HEK293 (cell line): ENCODE measurements at regions not wholly inside any gene's neighbourhood (a gene's known extent, or its start where the extent isn't known, plus 50 kb on each side); places are given as distances from the start of the nearest gene placed in this dataset.

Experiments
- CTCF ChIA-PET: fragments of 350-600 bp; formaldehyde crosslinking; extraction: SDS; loops from one replicate; lab custom pipeline; 2021; ENCODE audit warnings: antibody characterized with exemption; lab: Yijun Ruan, JAX
- POLR2A ChIA-PET: fragments of 300-600 bp; formaldehyde crosslinking; extraction: SDS; loops from one replicate; lab custom pipeline; 2020; ENCODE audit warnings: antibody characterized with exemption, inconsistent platforms; lab: Yijun Ruan, JAX
- H3K27ac ChIP-seq: fragments of 200-500 bp; sonication (Bioruptor generic); 2 replicates; pipeline ENCODE4 v1.5.1; 2014; ENCODE audit warnings: low read depth, low read length, control low read depth, inconsistent platforms; ENCODE audit errors: extremely low read depth
- H3K36me3 ChIP-seq, 2 experiments: fragments of 200-500 bp in 1 of 2; sonication (Bioruptor generic) in 1 of 2; 1 replicate in 1 of 2; 2 replicates in 1 of 2; pipeline ENCODE4 v1.5.1; 2014 to 2017; ENCODE audit warnings: inconsistent platforms in 2 of 2, low read length in 2 of 2; ENCODE audit not compliant: control insufficient read depth in 2 of 2, insufficient read depth in 1 of 2
- H3K4me1 ChIP-seq: fragments of 200-500 bp; sonication (Bioruptor generic); 2 replicates; pipeline ENCODE4 v1.5.1; 2014; ENCODE audit warnings: mild to moderate bottlenecking, low read length, inconsistent platforms; ENCODE audit not compliant: control insufficient read depth, insufficient read depth
- H3K4me3 ChIP-seq: 2 replicates; pipeline ENCODE4 v1.5.1; 2011; ENCODE audit warnings: low read depth, mild to moderate bottlenecking, control low read depth, low read length, moderate library complexity
- H3K9me3 ChIP-seq: fragments of 200-500 bp; sonication (Bioruptor generic); 2 replicates; pipeline ENCODE4 v1.5.1; 2014; ENCODE audit warnings: low read depth, low read length, inconsistent platforms; ENCODE audit not compliant: control insufficient read depth, insufficient read depth
- HOXA7 ChIP-seq: sonication (generic); formaldehyde crosslinking; IDR thresholded peaks from 2 replicates; pipeline ENCODE4 v1.8.1; 2022; ENCODE audit warnings: missing genetic modification reagents, borderline replicate concordance
- HOXD13 ChIP-seq: sonication (generic); formaldehyde crosslinking; IDR thresholded peaks from 2 replicates; pipeline ENCODE4 v1.8.0; 2022; ENCODE audit warnings: missing genetic modification reagents, borderline replicate concordance
- KLF1 ChIP-seq: fragments of 450-650 bp; formaldehyde crosslinking; IDR thresholded peaks from 2 replicates; pipeline ENCODE4 v1.5.1; 2016; ENCODE audit warnings: missing biosample characterization, missing genetic modification characterization
- SALL2 ChIP-seq: fragments of 450-650 bp; formaldehyde crosslinking; IDR thresholded peaks from 2 replicates; pipeline ENCODE4 v1.5.0; 2017; ENCODE audit warnings: missing biosample characterization, mild to moderate bottlenecking, missing genetic modification characterization, borderline replicate concordance
- SP3 ChIP-seq: fragments of 450-650 bp; formaldehyde crosslinking; IDR thresholded peaks from 2 replicates; pipeline ENCODE4 v1.5.1; 2016; ENCODE audit warnings: missing biosample characterization, missing genetic modification characterization
- WT1 ChIP-seq: fragments of 450-650 bp; formaldehyde crosslinking; IDR thresholded peaks from 2 replicates; pipeline ENCODE4 v1.5.1; 2016; ENCODE audit warnings: missing biosample characterization, missing genetic modification characterization
- YY1 ChIP-seq: fragments of 450-650 bp; formaldehyde crosslinking; IDR thresholded peaks from 2 replicates; pipeline ENCODE4 v1.5.1; 2018; ENCODE audit warnings: missing biosample characterization, missing genetic modification characterization
- ZBTB1 ChIP-seq: fragments of 450-650 bp; formaldehyde crosslinking; IDR thresholded peaks from 2 replicates; pipeline ENCODE4 v1.5.1; 2016; ENCODE audit warnings: missing biosample characterization, missing genetic modification characterization
- ZBTB17 ChIP-seq: fragments of 450-650 bp; formaldehyde crosslinking; IDR thresholded peaks from 2 replicates; pipeline ENCODE4 v1.5.1; 2016; ENCODE audit warnings: missing biosample characterization, missing genetic modification characterization
- ZFP37 ChIP-seq: fragments of 450-650 bp; formaldehyde crosslinking; IDR thresholded peaks from 2 replicates; pipeline ENCODE4 v1.5.1; 2016; ENCODE audit warnings: missing biosample characterization, missing genetic modification characterization
- ZNF133 ChIP-seq: fragments of 450-650 bp; formaldehyde crosslinking; IDR thresholded peaks from 2 replicates; pipeline ENCODE4 v1.5.1; 2016; ENCODE audit warnings: missing biosample characterization, missing genetic modification characterization
- ZNF16 ChIP-seq: fragments of 450-650 bp; formaldehyde crosslinking; IDR thresholded peaks from 2 replicates; pipeline ENCODE4 v1.5.1; 2016; ENCODE audit warnings: low read depth, missing biosample characterization, missing genetic modification characterization
- ZNF174 ChIP-seq: fragments of 450-650 bp; formaldehyde crosslinking; IDR thresholded peaks from 2 replicates; pipeline ENCODE4 v1.5.0; 2017; ENCODE audit warnings: missing biosample characterization, mild to moderate bottlenecking, missing genetic modification characterization
- ZNF221 ChIP-seq: fragments of 450-650 bp; formaldehyde crosslinking; IDR thresholded peaks from 2 replicates; pipeline ENCODE4 v1.5.1; 2017; ENCODE audit warnings: missing biosample characterization, missing genetic modification characterization, borderline replicate concordance
- ZNF248 ChIP-seq: fragments of 450-650 bp; formaldehyde crosslinking; IDR thresholded peaks from 2 replicates; pipeline ENCODE4 v1.5.1; 2017; ENCODE audit warnings: missing biosample characterization, missing genetic modification characterization
- ZNF302 ChIP-seq: fragments of 450-650 bp; formaldehyde crosslinking; IDR thresholded peaks from 2 replicates; pipeline ENCODE4 v1.5.1; 2016; ENCODE audit warnings: missing biosample characterization, missing genetic modification characterization, low read depth
- ZNF433 ChIP-seq: fragments of 450-650 bp; formaldehyde crosslinking; IDR thresholded peaks from 2 replicates; pipeline ENCODE4 v1.5.1; 2016; ENCODE audit warnings: missing biosample characterization, missing genetic modification characterization, low read depth
- ZNF473 ChIP-seq: fragments of 450-650 bp; formaldehyde crosslinking; IDR thresholded peaks from 2 replicates; pipeline ENCODE4 v1.5.1; 2017; ENCODE audit warnings: missing biosample characterization, missing genetic modification characterization
- ZNF501 ChIP-seq: fragments of 450-650 bp; formaldehyde crosslinking; IDR thresholded peaks from 2 replicates; pipeline ENCODE4 v1.5.1; 2016; ENCODE audit warnings: missing biosample characterization, missing genetic modification characterization
- ZNF529 ChIP-seq: fragments of 450-650 bp; formaldehyde crosslinking; IDR thresholded peaks from 2 replicates; pipeline ENCODE4 v1.5.1; 2017; ENCODE audit warnings: missing genetic modification characterization, missing biosample characterization; ENCODE audit not compliant: insufficient replicate concordance
- ZNF660 ChIP-seq: fragments of 450-650 bp; IDR thresholded peaks from 2 replicates; pipeline ENCODE4 v1.5.1; 2018; ENCODE audit warnings: missing biosample characterization, mild to moderate bottlenecking, missing genetic modification characterization
- ZNF664 ChIP-seq: fragments of 450-650 bp; formaldehyde crosslinking; IDR thresholded peaks from 2 replicates; pipeline ENCODE4 v1.5.1; 2016; ENCODE audit warnings: missing biosample characterization, missing genetic modification characterization
- ZNF768 ChIP-seq: fragments of 450-650 bp; formaldehyde crosslinking; IDR thresholded peaks from 2 replicates; pipeline ENCODE4 v1.5.1; 2018; ENCODE audit warnings: missing biosample characterization, mild to moderate bottlenecking, missing genetic modification characterization
- ZNF837 ChIP-seq: fragments of 450-650 bp; formaldehyde crosslinking; IDR thresholded peaks from 2 replicates; pipeline ENCODE4 v1.5.1; 2016; ENCODE audit warnings: missing biosample characterization, missing genetic modification characterization
- ZNF843 ChIP-seq: fragments of 450-650 bp; formaldehyde crosslinking; IDR thresholded peaks from 2 replicates; pipeline ENCODE4 v1.5.1; 2016; ENCODE audit warnings: missing biosample characterization, missing genetic modification characterization
- TF ChIP-seq, protein P1 (sequence below): fragments of 450-650 bp; formaldehyde crosslinking; IDR thresholded peaks from 2 replicates; pipeline ENCODE4 v1.5.1; 2016; ENCODE audit warnings: missing biosample characterization, missing genetic modification characterization, borderline replicate concordance
- TF ChIP-seq, protein P2 (sequence below): fragments of 450-650 bp; formaldehyde crosslinking; IDR thresholded peaks from 2 replicates; pipeline ENCODE4 v1.5.1; 2017; ENCODE audit warnings: missing biosample characterization, missing genetic modification characterization
- TF ChIP-seq, protein P3 (sequence below): fragments of 450-650 bp; formaldehyde crosslinking; IDR thresholded peaks from 2 replicates; pipeline ENCODE4 v1.5.1; 2016; ENCODE audit warnings: missing biosample characterization, missing genetic modification characterization

GRCh38 chr3:69688400-69688799, 50.9 kb upstream of the MITF start:
- Histone ChIP-seq H3K9me3 (no peaks in the 10 kb centered on the region), H3K4me1 (no peaks in the 10 kb centered on the region), H3K36me3 (no peaks in the 10 kb centered on the region), H3K4me3 (no peak overlapping the region), H3K27ac (no peak overlapping the region)
- POLR2A ChIA-PET = no interaction called here
- CTCF ChIA-PET = interaction anchor here (0.7 to 4.0 kb wide), 2 partner anchors 23 to 104 kb away, joined by 3 to 63 read pairs; no protein-coding TSS in a partner anchor
- no peak for TF ChIP-seq YY1
- TF ChIP-seq, protein P1, sequence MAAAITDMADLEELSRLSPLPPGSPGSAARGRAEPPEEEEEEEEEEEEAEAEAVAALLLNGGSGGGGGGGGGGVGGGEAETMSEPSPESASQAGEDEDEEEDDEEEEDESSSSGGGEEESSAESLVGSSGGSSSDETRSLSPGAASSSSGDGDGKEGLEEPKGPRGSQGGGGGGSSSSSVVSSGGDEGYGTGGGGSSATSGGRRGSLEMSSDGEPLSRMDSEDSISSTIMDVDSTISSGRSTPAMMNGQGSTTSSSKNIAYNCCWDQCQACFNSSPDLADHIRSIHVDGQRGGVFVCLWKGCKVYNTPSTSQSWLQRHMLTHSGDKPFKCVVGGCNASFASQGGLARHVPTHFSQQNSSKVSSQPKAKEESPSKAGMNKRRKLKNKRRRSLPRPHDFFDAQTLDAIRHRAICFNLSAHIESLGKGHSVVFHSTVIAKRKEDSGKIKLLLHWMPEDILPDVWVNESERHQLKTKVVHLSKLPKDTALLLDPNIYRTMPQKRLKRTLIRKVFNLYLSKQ = no peak
- no peak for TF ChIP-seq ZNF768 (tag by site-specific recombination)
- TF ChIP-seq ZBTB17 (tag by site-specific recombination) = no peak
- TF ChIP-seq ZNF133 = no peak
- no peak for TF ChIP-seq SP3
- no peak for TF ChIP-seq ZNF16 (tag by site-specific recombination)
- TF ChIP-seq ZFP37 (tag by site-specific recombination) = no peak
- no peak for TF ChIP-seq HOXD13 (CRISPR knock-in tag)
- no peak for TF ChIP-seq SALL2
- no peak for TF ChIP-seq ZNF174 (tag by site-specific recombination)
- no peak for TF ChIP-seq ZNF221 (tag by site-specific recombination)
- no peak for TF ChIP-seq ZNF433 (tag by site-specific recombination)
- no peak for TF ChIP-seq ZNF837 (tag by site-specific recombination)

GRCh38 chr3:69687641-69688040, 51.6 kb upstream of the MITF start:
- Histone ChIP-seq H3K4me1 (0 out of 2 replicates have a peak, but pooled peaks cover 3% of the 10 kb centered on the region), H3K36me3 (no peaks in the 10 kb centered on the region), H3K4me3 (no peak overlapping the region), H3K9me3 (no peaks in the 10 kb centered on the region), H3K27ac (no peak overlapping the region)
- TF ChIP-seq ZNF248 (tag by site-specific recombination) (no peak), ZNF501 (no peak), HOXA7 (CRISPR knock-in tag) (no peak), ZNF473 (tag by site-specific recombination) (no peak), ZNF664 (tag by site-specific recombination) (no peak), WT1 (no peak), ZNF660 (tag by site-specific recombination) (no peak), ZNF221 (tag by site-specific recombination) (no peak), ZNF302 (tag by site-specific recombination) (no peak), ZBTB1 (tag by site-specific recombination) (no peak), ZNF843 (tag by site-specific recombination) (no peak), KLF1 (tag by site-specific recombination) (no peak), ZNF529 (tag by site-specific recombination) (no peak)
- TF ChIP-seq, protein P2, sequence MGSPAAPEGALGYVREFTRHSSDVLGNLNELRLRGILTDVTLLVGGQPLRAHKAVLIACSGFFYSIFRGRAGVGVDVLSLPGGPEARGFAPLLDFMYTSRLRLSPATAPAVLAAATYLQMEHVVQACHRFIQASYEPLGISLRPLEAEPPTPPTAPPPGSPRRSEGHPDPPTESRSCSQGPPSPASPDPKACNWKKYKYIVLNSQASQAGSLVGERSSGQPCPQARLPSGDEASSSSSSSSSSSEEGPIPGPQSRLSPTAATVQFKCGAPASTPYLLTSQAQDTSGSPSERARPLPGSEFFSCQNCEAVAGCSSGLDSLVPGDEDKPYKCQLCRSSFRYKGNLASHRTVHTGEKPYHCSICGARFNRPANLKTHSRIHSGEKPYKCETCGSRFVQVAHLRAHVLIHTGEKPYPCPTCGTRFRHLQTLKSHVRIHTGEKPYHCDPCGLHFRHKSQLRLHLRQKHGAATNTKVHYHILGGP (tag by site-specific recombination) = no peak
- TF ChIP-seq, protein P3, sequence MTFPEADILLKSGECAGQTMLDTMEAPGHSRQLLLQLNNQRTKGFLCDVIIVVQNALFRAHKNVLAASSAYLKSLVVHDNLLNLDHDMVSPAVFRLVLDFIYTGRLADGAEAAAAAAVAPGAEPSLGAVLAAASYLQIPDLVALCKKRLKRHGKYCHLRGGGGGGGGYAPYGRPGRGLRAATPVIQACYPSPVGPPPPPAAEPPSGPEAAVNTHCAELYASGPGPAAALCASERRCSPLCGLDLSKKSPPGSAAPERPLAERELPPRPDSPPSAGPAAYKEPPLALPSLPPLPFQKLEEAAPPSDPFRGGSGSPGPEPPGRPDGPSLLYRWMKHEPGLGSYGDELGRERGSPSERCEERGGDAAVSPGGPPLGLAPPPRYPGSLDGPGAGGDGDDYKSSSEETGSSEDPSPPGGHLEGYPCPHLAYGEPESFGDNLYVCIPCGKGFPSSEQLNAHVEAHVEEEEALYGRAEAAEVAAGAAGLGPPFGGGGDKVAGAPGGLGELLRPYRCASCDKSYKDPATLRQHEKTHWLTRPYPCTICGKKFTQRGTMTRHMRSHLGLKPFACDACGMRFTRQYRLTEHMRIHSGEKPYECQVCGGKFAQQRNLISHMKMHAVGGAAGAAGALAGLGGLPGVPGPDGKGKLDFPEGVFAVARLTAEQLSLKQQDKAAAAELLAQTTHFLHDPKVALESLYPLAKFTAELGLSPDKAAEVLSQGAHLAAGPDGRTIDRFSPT = no peak
- ChIA-PET POLR2A (no interaction called here), CTCF (interaction anchor here (4.0 kb wide), 1 partner anchor 105 kb away, joined by 63 read pairs; no protein-coding TSS in a partner anchor)
